ENCODE measurements at regions not wholly inside any gene's neighbourhood (a gene's known extent, or its start where the extent isn't known, plus 50 kb on each side); places are given as distances from the start of the nearest gene placed in this dataset.

GRCh38 chr11:45355706-45356041, 69.5 kb upstream of the SYT13 start (continued):
- no peak for TF ChIP-seq ZNF280D (CRISPR knock-in tag; IDR thresholded peaks at IDR 0.05)
- no peak for TF ChIP-seq ISX (CRISPR knock-in tag; conservative IDR thresholded peaks at IDR 0.05)

GRCh38 chr11:45354976-45355705, 69.0 kb upstream of the SYT13 start:
- ATAC-seq: no peak
- no peak overlapping the region for H3K4me3 ChIP-seq (replicated peaks in 1 of 3; ENCODE audit: insufficient read depth in 1 of 3, low read depth in 2 of 3, low read length in 3 of 3)
- POLR2A ChIA-PET: no interaction called here
- TF ChIP-seq ZFP82 (CRISPR knock-in tag; IDR thresholded peaks at IDR 0.05; ENCODE audit: borderline replicate concordance) (no peak), POLR2AphosphoS2 (IDR thresholded peaks at IDR 0.05; ENCODE audit: low read depth, low read length) (no peak), MTERF4 (CRISPR knock-in tag; IDR thresholded peaks at IDR 0.05) (no peak), ZNF572 (CRISPR knock-in tag; IDR thresholded peaks at IDR 0.05) (no peak), ZNF772 (CRISPR knock-in tag; IDR thresholded peaks at IDR 0.05) (no peak), E2F2 (CRISPR knock-in tag; IDR thresholded peaks at IDR 0.05; ENCODE audit: borderline replicate concordance) (no peak), EED (CRISPR knock-in tag; IDR thresholded peaks at IDR 0.05) (no peak), HMGXB3 (CRISPR knock-in tag; IDR thresholded peaks at IDR 0.05; ENCODE audit: borderline replicate concordance) (no peak), ZNF782 (CRISPR knock-in tag; IDR thresholded peaks at IDR 0.05; ENCODE audit: borderline replicate concordance) (no peak), TCF7 (IDR thresholded peaks at IDR 0.05; ENCODE audit: low read depth) (no peak), ESRRA (CRISPR knock-in tag; IDR thresholded peaks at IDR 0.05; ENCODE audit: low read depth) (no peak), RFX3 (CRISPR knock-in tag; IDR thresholded peaks at IDR 0.05) (no peak)

More at GRCh38 chr11:45354976-45355705, 69.0 kb upstream of the SYT13 start:
- in situ Hi-C loops (cut with HindIII; ENCODE audit: extremely low pct_ligation_motif_present, low pct_unique_long_range_greater_than_20kb): no loop called here
- DNase-seq (ENCODE audit: low spot score) (no peak), FAIRE-seq (no peak)
- intact Hi-C loops (cut with micrococcal nuclease; ENCODE audit: unreplicated experiment): no loop called here
- 44% methylated on average over 30 of the region's 30 CpGs for WGBS (ENCODE audit: low lambda C conversion rate)
- H3K36me3 ChIP-seq (replicated peaks in 1 of 2; ENCODE audit: control insufficient read depth in 1 of 2, insufficient read depth in 2 of 2, low read length in 2 of 2): no peaks in the 10 kb centered on the region
- no peak overlapping the region for H3K27ac ChIP-seq (ENCODE audit: extremely low read length, insufficient read depth, low read length)
- H4K20me1 ChIP-seq (ENCODE audit: insufficient read depth, low read length): no peaks in the 10 kb centered on the region
- H3K79me2 ChIP-seq (ENCODE audit: insufficient read depth, low read length): no peaks in the 10 kb centered on the region
- H3K4me1 ChIP-seq (ENCODE audit: insufficient read depth, low read length): no peaks in the 10 kb centered on the region
- CTCF ChIA-PET (ENCODE audit: low intra/inter-chr PET ratio, low total read pairs): no interaction called here
- H3K9ac ChIP-seq (ENCODE audit: insufficient read depth, low read depth, low read length): no peak overlapping the region
- no peak overlapping the region for H3K4me2 ChIP-seq (ENCODE audit: low read depth, low read length)
- no TSS peak for BruUV-seq (replicated peaks)
- peaks cover 0 to 12% of the 10 kb centered on the region in 2 experiments; a peak in 2 of 5 replicates for H3K27me3 ChIP-seq (ENCODE audit: control insufficient read depth in 1 of 2, insufficient read depth in 2 of 2, low read length in 2 of 2)
- H3K9me3 ChIP-seq (ENCODE audit: low read length): no peaks in the 10 kb centered on the region
- H2AFZ ChIP-seq (ENCODE audit: low read length): no peak overlapping the region
